ENCODE measurements at regions not wholly inside any gene's neighbourhood (a gene's known extent, or its start where the extent isn't known, plus 50 kb on each side); places are given as distances from the start of the nearest gene placed in this dataset.

DNA sequence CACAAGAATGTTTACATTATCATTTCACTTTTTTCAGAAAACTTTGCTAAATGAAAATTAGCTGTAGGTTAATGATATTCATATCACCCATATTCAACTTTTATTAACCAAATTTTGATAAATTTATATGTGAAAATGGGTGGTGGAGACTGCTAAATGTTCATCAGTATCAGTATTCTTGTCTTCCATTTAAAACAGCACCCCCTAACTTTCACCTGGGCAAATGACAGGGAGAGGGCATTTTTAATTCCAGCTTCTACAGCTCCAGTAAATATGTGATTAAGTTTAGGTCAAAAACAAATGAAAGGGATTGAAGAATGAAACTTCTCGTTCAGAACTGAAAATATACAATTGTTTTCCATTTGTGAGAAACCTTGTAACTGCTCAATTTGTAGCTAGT, 722.2 kb downstream of the KCNT2 start:
- no peak overlapping the region for H3K4me3 Mint-ChIP-seq
- no peak for TF ChIP-seq CTCF (IDR thresholded peaks at IDR 0.05; ENCODE audit: unreplicated experiment in 3 of 3)

GRCh38 chr1:195878478-195878877, 729.8 kb downstream of the KCNT2 start:
- H3K4me3 Mint-ChIP-seq: no peak overlapping the region
- no peak overlapping the region for H3K27ac Mint-ChIP-seq
- no peaks in the 10 kb centered on the region for H3K36me3 Mint-ChIP-seq (ENCODE audit: low read depth)
- H3K27me3 Mint-ChIP-seq (ENCODE audit: low read depth): no peaks in the 10 kb centered on the region
- no peak for TF ChIP-seq CTCF (IDR thresholded peaks at IDR 0.05; ENCODE audit: unreplicated experiment in 3 of 3)
- no peaks in the 10 kb centered on the region for H3K4me1 Mint-ChIP-seq
- H3K9me3 Mint-ChIP-seq: peaks cover 2% of the 10 kb centered on the region

More for the DNA sequence above, 722.2 kb downstream of the KCNT2 start:
- no peaks in the 10 kb centered on the region for H3K4me1 Mint-ChIP-seq
- H3K27me3 Mint-ChIP-seq (ENCODE audit: low read depth): no peaks in the 10 kb centered on the region
- H3K27ac Mint-ChIP-seq: no peak overlapping the region
- no peaks in the 10 kb centered on the region for H3K36me3 Mint-ChIP-seq (ENCODE audit: low read depth)
- peaks cover 7% of the 10 kb centered on the region for H3K9me3 Mint-ChIP-seq

DNA sequence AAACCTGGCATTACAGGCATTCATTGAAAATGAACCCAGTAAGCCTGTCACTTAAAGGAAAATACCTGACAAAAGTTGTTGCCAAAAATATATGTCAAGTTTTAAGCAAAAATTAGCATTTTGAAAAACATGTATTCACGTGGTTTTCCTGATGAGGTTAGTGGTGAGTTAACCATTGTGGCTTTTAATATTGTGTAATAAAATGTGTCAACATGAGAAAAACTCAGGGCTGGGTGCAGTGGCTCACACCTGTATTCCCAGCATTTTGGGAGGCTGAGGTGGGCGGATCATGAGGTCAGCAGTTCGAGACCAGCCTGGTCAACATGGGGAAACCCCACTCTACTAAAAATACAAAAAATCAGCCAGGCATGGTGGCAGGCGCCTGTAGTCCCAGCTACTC, 731.4 kb downstream of the KCNT2 start:
- Mint-ChIP-seq H3K27ac (no peak overlapping the region), H3K36me3 (ENCODE audit: low read depth) (no peaks in the 10 kb centered on the region), H3K4me1 (no peaks in the 10 kb centered on the region), H3K27me3 (ENCODE audit: low read depth) (no peaks in the 10 kb centered on the region), H3K4me3 (no peak overlapping the region), H3K9me3 (peaks cover 2% of the 10 kb centered on the region)
- no peak for TF ChIP-seq CTCF (IDR thresholded peaks at IDR 0.05; ENCODE audit: unreplicated experiment in 3 of 3)

DNA sequence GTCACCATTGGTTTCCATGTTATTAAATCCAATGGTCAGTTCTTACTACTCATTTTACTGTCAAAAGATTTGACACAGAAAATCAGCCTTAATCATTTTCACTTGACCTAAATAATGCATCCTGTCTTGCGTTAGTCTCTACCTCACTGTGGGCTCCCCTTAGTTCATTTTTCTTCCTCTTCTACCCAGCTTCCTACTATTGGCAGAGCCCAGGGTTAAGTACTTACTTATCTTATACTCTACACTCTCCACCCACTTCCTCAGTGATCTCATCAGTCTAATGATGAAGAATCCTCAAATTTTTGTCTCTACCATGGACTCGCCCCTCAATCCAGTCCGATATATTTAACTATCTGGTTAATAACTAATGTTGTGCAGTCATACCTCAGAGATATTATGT, 735.9 kb downstream of the KCNT2 start:
- no peaks in the 10 kb centered on the region for H3K4me1 Mint-ChIP-seq
- TF ChIP-seq CTCF (IDR thresholded peaks at IDR 0.05; ENCODE audit: unreplicated experiment in 3 of 3): no peak
- H3K27me3 Mint-ChIP-seq (ENCODE audit: low read depth): no peaks in the 10 kb centered on the region
- H3K4me3 Mint-ChIP-seq: no peak overlapping the region
- peaks cover 2% of the 10 kb centered on the region for H3K9me3 Mint-ChIP-seq
- H3K36me3 Mint-ChIP-seq (ENCODE audit: low read depth): no peaks in the 10 kb centered on the region
- no peak overlapping the region for H3K27ac Mint-ChIP-seq

DNA sequence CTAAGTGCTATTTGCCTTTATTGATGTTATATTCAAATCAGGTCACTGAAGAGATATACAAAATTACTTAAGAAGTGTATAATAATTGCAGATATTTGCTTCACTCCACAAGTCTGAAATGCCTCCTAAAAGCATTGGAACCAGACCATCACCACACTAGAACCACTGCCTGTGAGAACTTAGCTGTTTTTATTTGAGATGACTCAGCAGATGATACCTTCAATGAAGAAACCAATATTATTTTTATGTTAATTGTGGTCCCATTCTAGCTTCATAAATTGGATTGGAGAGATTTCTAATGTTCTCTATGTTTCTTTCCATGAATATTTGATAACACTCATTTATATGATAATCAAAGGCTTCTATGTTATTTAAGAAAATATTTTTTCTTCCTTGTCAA, 740.6 kb downstream of the KCNT2 start:
- Mint-ChIP-seq H3K36me3 (ENCODE audit: low read depth) (no peaks in the 10 kb centered on the region), H3K27me3 (ENCODE audit: low read depth) (no peaks in the 10 kb centered on the region), H3K4me3 (no peak overlapping the region), H3K9me3 (no peaks in the 10 kb centered on the region), H3K4me1 (no peaks in the 10 kb centered on the region), H3K27ac (no peak overlapping the region)
- TF ChIP-seq CTCF (IDR thresholded peaks at IDR 0.05; ENCODE audit: unreplicated experiment in 3 of 3): no peak

GRCh38 chr1:195866781-195867222, 741.4 kb downstream of the KCNT2 start:
- H3K9me3 Mint-ChIP-seq: no peaks in the 10 kb centered on the region
- H3K4me1 Mint-ChIP-seq: no peaks in the 10 kb centered on the region
- H3K27ac Mint-ChIP-seq: no peak overlapping the region
- H3K27me3 Mint-ChIP-seq (ENCODE audit: low read depth): no peaks in the 10 kb centered on the region
- no peaks in the 10 kb centered on the region for H3K36me3 Mint-ChIP-seq (ENCODE audit: low read depth)
- no peak overlapping the region for H3K4me3 Mint-ChIP-seq
- TF ChIP-seq CTCF (IDR thresholded peaks at IDR 0.05; ENCODE audit: unreplicated experiment in 3 of 3): no peak
